Daoy (cell line): ENCODE measurements at regions not wholly inside any gene's neighbourhood (a gene's known extent, or its start where the extent isn't known, plus 50 kb on each side); places are given as distances from the start of the nearest gene placed in this dataset.

Experiments
- DNase-seq: peaks from one replicate; pipeline ENCODE4 v3.0.0-alpha.2; 2015; ENCODE audit warnings: low read depth

- DNase-seq: peak; percentile 79
Measured at GRCh38 chr4:166274136-166274761, 401.2 kb downstream of the TLL1 start.

- no peak for DNase-seq
Measured at GRCh38 chr4:166274775-166275174, 401.7 kb downstream of the TLL1 start.

DNA sequence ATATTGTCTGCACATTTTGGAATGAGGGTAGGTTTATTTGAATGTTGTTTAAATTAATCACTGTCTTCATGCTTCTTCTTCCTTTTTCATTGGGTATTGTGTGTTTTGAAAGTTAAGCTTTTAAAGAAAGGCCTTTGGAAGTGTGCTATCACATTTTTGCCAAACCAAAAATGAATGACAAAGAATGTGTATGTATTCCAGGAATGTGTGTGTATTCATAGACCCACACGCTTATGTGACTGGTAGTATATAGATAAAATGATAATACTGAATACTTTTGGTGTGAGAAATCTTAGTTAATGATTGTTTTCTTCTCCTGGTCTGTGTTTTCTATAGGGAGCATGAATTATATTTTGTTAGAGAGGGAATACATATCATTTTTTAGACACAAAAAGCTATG is 404.4 kb downstream of the TLL1 start:
- peak; percentile 24 for DNase-seq

DNA sequence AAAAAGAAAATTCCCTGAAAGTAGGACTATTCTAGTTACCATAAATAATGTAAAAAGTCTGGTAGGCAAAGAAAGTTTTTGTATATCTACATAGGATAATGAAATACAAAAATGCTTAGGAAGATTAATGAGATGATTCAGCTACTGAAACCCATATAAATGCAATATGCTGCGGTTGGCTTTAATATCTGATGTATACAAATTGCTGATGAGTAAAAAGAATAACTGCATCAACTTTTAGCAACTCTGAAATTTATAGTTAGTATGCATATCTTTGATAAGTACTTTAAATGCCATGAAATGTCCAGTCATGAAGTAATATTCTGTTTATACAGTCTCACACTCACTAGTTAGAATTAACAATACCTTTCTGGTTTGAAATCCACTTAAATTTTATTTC is 404.8 kb downstream of the TLL1 start:
- DNase-seq: no peak

DNA sequence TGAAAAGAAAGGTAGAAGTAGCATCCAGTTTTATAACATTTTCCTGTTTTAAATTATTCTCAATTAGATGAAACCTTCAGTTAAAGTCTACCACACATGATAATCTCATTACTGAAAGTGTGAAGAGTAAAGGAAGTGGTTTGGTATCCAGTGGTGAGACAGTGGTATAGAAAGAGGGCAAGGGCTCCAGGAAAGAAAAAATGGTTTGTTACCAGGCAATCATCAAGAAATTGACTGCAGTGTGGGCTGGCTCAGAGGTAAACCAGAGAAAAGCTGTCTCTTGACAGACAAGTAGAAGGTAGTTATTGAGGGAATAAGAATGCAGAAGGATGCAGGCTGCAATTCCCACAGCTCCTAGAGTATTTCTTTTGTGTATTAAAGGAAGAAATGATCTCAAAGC is 406.2 kb downstream of the TLL1 start:
- peak; percentile 17 for DNase-seq

- no peak for DNase-seq
Measured at GRCh38 chr4:166280642-166281041, 407.6 kb downstream of the TLL1 start.

DNA sequence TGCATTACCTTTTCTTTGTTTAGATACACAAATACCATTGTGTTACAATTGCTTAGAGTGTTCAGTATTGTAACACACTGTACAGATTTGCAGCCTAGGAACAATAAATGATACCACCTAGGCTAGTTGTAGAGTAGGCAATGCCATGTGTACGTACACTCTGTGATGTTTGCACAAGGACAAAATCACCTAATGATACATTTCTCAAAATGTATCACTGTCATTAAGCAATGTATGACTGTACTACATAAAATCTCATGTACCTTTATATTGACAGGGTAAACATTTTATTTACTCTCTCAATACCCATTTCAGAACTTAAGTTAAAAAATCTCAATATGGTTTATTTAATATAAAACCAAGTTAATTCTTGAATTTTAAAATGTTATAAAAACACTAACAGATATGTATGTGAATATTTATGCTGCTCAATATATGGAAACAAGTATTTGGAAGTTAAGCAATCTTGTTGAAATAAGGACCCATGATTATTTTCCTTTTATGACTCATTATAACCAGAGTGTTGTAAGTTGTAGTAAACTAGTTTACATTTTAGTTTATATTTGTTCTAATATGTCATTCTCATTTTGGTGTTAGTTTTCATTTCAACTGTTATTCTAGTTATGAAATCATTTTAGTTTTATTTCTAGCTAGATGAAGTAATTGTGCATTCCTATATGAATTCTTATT is 409.2 kb downstream of the TLL1 start:
- no peak for DNase-seq

DNA sequence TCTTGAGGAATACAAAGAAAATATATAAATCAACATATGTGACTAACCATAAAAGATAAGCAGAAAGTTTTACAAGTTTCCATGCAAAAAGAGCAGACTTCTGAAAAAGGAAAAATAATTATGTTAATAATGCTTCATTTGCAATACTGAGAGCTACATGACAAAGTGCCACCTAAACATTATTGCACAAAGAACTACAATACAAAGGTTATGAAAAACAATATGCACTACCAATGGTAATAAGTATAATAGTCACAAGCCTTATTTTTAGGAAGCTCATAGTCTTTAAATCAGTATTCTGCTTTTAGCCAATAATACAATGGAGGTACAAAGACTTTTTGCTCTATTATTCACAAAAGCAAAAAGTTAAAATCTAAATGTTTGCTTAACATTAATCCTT is 411.2 kb downstream of the TLL1 start:
- no peak for DNase-seq

DNA sequence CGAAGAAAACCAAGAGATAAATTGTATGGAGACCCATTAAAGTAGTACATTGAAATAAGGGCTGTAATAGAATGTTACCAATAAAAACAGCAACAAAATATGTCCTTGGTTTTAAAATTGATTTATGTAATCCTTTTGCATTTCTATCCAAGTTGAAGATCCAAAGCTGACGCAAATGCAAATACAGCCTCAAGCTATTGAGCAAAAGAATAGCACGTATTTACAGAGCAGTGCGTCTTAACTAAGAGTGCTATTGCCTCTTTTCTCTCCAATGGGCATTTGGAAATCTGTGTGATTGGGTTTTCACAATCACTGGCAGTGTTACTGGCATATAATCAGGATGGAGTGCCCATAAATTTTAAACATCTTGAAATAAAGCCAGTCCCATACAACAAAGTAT is 417.4 kb downstream of the TLL1 start:
- DNase-seq: no peak

DNA sequence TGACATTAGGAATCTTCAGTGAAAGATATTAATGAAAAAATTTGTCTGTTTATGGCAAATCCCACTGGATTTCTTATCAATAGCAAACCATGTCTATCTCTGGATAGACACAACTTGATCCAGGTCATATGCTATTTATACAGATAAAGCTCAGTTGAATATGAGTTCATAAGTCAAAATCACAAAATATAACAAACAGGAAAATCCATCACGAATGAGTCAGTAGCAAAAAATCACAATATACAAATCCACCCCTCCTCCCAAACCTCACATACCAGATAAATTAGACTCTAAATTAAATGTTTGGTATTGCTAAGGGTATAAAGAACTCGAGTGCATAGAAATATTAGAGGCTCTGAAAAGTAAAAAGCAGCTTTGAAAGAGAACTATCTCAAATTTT is 420.5 kb downstream of the TLL1 start:
- DNase-seq: no peak

DNA sequence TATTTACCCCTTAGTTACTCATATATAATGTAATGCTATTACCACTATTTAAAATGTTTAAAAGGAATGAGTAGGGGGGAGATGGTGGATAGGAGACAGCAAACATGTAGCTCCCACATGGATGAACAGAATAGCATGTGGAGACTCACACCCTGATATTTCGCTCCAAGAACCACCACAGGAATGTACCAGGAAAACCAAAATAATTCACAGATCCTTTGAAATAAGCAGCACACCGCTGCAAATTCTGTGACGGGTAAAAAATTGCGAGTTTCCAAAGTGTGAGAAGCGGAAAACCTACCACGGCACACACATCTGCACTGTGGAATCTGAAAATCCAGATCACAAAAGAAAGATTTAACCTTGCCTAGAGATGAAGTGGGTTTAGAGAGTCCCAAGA is 428.2 kb downstream of the TLL1 start:
- no peak for DNase-seq

- DNase-seq: no peak
Measured at GRCh38 chr4:166308647-166309046, 435.6 kb downstream of the TLL1 start.

DNA sequence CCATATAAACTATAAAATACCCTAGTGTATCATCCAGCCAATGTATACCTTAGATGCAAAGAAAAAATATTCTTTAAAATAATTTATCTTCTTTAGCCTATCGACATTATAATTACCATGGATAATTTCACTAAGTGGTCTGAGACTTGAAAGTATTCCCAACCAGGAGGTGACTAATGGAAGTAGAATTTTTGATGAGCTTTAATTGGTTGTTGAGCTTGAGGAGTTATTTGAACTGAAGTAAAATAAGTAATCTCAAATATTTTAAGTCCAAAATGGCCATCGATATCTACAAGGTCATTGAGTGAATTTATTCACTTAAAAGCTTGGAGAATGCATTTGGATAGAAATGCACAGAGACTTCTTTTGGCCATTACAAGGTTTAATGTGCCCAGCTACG is 436.2 kb downstream of the TLL1 start:
- peak; percentile 9 for DNase-seq

GRCh38 chr4:166311169-166311568 is 438.1 kb downstream of the TLL1 start:
- DNase-seq: no peak

DNA sequence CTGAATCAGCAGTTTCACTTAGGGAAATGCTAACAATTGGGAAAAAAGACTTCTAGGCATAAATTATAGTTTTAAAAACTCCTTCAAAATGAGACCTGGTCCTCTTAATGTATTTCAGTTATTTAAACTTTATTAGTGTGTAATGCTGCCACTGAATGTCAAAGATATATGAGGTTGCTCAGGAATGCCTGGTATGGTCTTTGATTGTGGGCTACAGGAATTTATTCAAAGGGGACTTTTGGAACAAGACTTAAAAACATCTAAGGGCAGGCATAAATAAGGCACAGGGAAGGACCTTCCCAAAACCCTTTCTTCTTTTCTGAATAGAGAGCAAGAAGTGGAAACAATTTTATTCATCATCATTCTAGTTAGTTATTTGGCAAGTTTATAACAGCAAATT is 439.1 kb downstream of the TLL1 start:
- DNase-seq: no peak

DNA sequence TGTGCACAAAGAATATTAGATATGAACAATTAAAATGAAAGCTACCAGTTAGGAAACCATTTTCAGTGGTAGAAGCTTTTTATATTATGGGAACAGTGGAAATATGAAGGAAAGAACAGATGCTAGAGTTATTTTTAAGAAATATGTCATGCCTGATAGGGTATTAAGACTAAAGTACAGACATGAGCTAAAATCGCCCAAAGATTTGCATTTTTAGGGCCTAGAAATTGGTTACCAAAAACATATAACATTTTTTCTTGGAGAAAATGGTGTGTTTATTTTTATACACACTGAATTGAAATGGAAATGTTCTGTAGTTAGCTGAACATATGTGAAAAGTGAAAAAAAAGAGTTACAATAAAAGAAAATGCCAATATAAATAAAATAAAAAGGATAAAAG is 441.9 kb downstream of the TLL1 start:
- DNase-seq: no peak

GRCh38 chr4:166315721-166316467 is 442.9 kb downstream of the TLL1 start:
- DNase-seq: no peak

GRCh38 chr4:166318810-166319525 is 445.9 kb downstream of the TLL1 start:
- peak; percentile 71 for DNase-seq

- no peak for DNase-seq
Measured at GRCh38 chr4:166323250-166323649, 450.2 kb downstream of the TLL1 start.

GRCh38 chr4:166324321-166324720 is 451.3 kb downstream of the TLL1 start:
- DNase-seq: peak; percentile 17

DNA sequence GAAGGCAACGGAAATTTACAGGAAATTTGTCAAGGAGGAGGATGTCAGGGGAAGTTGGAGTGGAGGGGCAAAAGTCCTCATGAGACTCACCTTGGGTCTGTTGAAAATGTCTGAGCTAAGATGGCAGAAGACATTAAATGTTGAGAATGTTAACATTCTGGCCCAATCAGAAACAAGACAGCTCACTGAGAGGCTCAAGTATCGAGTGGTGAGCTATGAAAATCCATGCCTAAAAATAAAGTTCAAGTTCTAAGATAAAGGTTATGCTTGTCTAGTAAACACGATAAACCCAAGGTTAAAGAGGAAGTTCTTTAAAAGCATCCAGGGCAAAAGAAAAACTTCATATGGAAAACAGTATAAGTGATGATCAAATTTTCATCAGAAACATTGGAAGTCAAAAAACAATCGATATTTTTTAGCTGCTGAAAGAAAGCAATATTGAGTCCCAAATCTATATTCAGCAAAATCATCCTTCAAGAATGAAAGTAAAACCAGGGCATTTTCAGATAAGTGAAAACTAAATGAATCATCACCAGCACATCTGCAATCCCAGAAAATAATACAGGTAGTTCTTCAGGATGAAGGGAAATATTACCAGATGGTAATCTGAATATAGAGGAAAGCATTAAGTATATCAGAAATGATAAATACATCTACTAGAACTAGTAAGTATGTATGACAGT is 462.4 kb downstream of the TLL1 start:
- DNase-seq: no peak

DNA sequence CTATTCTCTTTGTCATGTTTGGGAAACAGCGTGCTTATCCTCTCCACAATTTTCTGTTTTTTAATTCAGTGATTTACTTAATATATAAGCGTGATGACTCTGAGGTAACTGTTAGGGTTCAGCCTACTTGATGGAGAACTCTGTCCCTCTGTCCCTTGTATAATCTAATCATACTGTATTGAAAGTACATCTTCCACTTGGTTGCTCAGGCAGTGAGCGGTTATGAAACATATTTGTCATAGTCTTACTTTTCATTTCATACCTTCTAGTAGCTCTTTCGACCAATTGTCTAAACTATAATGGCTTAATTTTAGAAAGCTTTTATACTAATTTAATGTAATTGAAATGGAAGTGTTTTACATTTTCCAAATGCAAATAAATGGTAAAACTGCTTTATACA is 469.0 kb downstream of the TLL1 start:
- DNase-seq: no peak
